ENCODE measurements at regions not wholly inside any gene's neighbourhood (a gene's known extent, or its start where the extent isn't known, plus 50 kb on each side); places are given as distances from the start of the nearest gene placed in this dataset.
"Not testable (repeated sequence)": the region's sequence is repeated elsewhere in the genome, so short reads cannot be mapped to it uniquely, and the experiment has no call there.

DNA sequence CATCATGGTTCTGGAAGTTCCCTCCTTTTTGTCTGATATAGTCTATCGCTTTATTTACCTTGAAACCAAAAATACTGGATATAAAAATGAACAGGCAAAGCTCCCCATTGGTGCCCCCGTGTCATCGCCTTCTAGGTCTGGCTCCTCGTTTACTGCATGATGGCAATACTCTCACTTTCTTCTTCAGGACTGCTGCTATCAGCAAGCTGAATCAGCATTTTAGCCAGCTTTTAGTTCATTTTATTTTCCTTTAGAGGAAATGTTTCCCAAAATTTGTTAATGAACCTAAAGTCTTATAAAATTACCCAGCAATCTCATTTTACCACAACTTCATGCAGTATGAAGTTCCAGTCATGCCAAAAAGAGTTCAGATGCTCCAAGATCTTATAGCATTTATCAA, 80.5 kb downstream of the ZIC3 start:
- no peak for DNase-seq

DNA sequence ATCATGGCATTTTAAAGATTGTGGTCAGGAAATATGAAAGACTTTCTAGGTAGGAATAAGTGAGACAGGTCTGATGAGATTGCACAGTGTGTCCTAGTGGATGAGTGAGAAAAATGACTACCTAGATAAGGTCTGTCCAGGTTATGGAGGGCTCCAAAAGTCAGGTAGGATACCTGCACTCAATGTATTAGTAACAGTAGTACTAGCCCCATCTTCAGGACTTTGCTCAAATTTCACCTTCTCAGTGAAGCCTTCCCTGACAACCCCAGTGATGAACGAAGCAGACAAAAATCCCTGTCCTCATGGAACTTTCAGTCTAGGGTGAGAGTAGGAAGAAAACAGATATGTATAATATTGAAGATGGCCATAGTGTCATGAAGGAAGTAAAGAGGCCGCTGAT, 85.7 kb downstream of the ZIC3 start:
- no peak for DNase-seq

DNA sequence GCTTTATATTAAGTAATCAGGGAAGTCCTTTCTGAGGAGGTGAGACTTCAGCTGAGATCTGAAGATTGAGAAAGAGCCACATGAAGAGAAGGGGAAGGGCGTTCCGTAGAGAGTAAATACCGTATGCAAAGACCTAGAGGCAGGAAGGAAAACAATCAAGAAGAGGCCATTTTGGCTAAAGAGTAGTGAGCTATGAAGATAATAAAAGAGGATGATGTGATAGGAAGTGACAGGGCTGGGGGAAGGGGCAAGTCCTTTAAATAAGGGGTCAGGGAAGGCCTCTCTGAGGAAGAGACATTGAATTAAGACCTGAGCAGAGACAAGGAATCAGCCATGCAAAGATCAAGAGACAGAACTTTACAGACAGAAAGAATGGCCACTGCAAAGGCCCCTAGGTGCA, 86.2 kb downstream of the ZIC3 start:
- DNase-seq = no peak

DNA sequence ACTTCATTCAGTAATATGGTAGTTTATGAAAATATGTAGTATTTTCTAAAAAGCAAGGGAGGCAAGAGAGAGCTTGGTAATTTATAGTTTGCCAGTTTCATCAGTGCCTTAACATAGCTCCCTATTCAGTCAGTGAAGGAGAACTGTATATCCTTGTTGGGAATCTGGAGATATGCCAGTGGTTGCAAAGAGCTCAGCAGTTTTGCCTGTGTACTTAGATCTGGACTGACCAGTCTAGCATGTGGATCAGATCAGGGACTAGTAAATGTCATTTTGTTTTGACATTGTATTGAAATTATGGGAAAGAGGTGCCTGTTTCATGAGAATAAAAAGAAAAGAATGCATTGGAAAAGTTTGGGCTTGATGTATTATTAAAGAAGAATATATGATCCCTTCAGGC, 88.6 kb downstream of the ZIC3 start:
- DNase-seq = no peak

DNA sequence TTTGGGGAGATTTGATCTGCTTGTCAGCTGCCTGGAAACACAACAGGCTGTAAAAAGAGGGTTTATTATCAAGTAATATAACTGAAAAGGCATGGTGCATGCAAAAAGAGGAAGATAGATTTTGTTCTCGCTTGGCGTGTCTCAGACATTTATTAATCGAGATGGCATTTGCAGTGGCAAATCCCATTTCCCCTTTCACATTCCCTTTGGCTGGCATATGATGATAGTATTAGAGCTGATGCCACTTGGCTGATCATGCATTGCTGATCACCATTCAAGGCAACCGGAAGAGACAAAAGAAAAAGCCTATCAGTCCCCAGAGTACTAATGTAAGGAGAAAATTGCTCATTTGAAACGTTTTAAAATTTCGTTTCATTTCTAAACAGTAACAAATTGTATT, 101.8 kb downstream of the ZIC3 start:
- no peak for DNase-seq

DNA sequence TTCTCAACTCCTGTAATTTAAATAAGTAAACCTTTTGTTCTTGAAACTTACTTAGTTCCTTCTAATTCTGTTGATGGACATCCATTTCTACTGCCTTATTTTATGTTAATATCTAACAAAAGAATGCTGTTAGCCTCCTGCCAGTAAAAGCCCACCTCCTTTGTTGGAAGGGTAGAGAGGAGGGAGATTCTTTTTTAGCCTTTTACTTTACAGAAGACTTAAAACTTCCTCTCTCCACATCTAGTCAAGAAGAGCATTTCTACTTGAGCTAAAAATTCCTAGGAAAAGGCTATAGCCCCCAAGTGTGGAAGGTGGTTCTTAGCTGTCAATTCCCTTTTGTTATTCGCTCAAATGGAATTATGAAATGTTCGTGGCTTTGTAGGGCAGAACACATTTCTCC, 118.7 kb downstream of the ZIC3 start:
- no peak for DNase-seq

DNA sequence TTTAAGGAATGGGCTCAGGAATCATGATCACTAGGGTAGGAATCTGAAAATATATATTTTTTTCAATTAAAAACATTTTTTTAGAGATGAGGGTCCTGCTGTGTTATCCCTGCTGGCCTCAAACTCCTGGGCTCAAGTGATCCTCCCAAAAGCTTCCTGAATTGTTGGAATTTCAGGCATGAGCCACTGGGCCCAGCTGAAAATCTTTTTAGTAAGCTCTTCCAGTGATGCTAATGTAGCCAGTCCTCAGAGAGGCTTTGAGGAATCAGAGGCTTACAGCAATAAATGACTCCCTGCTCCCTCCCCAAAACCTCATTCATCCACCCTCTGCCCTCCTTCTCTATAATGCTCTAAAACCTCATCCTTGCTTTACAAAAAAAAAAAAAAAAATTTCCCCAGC, 129.5 kb downstream of the ZIC3 start:
- no peak for DNase-seq

DNA sequence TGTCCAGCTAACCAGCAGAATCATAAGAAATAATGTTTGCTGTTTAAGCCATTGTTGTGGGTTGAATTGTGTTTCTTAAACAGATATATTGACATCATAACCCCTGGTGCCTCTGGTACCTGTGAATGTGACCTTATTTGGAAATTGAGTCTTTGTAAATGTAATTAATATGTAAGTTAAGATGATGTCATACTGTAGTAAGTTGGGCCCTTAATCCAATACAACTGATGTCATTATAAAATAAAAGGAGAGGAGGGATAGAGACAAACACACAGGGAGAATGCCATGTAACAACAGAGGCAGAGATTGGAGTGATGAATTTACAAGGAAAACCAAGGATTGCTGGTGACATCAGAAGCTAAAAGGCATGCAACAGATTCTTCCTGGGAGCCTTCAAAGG, 141.4 kb downstream of the ZIC3 start:
- DNase-seq = no peak

DNA sequence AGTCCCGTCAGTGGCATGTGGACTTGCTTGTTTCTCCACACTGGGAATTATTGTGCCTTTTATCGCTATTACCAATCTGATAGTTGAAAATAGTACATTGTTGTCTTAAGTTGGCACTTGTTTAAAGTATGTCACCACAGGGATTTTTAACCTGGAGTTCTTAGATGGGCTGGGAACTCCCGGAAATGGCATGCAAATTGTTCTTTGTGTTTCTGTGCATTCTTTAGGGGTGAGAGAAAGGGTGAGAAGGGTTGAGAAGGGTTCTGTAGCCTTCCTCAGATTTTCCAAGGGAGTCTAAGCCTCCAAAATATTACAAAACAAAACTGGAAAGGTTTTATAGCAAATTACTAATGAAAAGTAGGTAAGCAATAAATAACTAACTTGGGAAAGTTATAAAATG, 176.9 kb downstream of the ZIC3 start:
- DNase-seq = no peak

DNA sequence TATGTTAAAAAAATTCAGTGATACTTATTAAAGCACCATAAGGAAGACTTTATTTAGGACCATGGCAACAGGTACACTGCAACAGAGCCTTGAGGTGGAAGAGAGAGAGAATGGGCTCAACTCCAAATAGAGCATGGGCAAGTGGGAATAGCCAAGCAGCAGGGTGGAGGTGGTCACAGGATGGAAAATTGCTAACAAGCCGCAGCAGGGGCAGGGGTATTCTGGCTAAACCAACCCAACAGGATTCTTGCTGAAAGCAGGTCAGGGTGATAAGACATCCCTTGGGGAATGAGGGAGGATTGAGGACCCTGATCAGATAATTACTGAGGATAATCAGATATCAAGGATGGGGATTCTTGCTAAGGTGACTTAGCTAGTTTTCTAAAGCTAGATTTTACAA, 177.5 kb downstream of the ZIC3 start:
- no peak for DNase-seq

DNA sequence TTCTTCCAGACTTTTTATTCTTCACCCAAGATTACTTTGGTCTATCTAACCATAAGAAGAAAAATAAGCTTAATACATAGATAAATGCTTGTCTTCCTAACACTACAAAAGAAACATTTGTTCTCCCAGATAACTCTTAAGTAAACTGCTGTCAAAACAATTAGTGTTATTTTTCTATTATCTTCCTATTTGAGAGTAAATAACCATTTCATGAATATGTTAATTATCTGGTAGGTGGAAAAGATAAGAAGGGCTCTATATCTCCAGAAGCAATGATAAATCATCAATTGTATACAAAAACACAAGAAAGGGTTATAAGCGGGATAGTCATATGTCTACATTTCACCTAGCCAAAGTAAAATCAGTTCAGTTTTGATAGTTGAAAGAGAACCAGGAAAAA, 180.4 kb downstream of the ZIC3 start:
- no peak for DNase-seq

DNA sequence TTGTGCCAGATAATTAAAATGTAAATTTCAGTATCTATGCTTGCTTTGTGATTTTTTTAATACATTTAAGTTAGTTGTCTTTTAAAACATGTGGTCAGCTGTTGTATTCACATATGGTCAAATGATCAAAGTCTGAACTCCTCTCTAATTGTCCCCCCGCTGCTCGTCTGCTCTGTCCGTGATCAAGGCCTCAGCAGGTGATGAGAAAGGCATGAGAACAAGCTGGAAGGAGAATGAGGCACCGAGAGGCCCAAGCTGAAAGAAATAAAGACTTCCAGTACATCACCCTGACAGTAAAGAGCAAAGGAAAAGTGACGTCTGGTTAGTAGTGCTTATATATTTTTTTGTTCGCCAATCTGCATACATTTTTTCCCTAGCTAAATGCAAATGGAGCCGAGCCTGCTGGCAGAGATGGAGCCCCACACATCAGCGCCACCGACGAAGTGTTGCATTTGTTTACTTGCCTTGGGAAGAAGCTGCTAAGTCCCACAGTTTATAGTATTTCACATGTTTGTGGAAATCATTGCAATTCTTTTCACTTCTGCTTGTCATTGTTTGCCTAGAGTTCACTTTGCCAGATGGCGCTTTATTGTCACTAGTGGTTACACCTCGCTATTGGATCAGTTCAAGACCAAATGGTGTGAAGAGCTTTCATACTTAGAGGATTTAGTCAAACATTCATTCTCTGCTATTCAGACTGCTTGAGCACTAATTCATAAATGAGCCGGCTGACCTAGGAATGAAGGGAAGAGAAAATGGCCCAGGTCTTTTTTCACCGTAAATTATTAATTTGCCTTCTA, 181.5 kb downstream of the ZIC3 start:
- no peak for DNase-seq

DNA sequence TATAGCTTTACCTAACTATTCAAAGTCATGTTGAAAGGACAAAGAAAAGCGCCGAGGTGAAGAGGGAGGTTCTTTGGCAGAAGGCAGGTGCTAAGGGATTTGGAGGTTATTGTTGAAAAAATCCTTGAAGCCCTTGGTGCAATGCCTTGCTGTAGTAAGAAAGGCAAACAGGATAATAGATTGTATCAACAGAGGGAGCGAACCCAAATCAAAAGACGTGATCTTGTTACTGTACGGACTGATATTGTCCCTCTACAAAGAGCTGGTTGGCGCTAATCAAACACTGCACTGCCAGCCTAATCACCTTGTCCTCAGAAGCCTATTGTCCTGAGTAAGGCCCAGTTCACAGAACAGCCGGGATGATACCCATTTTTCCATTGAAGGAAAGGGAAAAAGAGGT, 182.9 kb downstream of the ZIC3 start:
- DNase-seq = no peak

DNA sequence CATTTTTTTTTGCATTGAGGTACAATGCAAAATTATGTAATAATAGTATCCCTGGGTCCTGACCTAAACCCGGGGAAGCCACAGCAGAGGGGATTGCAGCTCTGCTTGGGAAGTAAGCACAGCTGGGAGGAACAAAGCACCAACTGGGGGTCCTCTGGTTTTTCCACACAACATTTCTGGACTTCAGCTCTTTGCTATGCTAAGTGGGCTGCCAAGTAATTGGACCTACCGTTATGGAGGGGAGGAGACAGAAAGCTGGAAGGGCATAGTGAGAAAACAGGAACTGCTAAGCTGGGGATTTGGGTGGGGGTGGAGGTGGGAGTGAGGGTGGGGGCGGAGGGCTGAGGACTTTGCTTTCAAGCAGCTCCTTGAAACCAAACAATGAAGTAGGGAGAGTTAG, 183.3 kb downstream of the ZIC3 start:
- DNase-seq = no peak

DNA sequence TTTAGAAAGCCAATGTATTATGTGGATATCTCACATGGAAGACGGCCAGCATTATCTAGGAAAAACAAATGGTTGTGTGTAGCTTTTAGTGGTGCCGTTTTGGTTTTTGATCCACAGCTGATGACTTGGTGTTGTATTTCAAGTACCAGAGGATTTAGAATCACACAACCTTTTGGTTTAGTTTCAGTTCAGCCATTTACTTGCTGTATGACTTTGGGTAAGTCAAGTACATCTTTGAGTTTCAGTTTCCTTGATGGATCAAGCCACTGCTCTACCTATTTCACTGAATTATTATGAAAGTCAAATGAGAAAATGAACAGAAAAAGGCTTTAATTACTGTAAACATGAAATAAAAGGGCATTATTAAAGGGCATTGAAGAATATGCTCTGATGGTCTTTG, 205.6 kb downstream of the ZIC3 start:
- no peak for DNase-seq

DNA sequence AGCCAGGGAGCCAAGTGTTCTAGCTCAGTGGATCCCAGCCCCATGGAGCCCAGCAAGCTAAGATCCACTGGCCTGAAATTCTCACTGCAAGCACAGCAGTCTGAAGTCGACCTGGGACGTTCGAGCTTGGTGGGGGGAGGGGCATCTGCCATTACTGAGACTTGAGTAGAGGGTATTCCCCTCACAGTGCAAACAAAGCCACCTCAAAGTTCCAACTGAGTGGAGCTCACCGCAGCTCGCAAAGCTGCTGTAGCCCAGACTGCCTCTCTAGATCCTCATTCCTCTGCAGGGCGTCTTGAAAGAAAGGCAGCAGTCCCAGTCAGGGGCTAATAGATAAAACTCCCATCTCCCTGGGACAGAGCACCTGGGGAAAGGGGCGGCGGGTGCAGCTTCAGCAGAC, 226.3 kb downstream of the ZIC3 start:
- DNase-seq = no peak

DNA sequence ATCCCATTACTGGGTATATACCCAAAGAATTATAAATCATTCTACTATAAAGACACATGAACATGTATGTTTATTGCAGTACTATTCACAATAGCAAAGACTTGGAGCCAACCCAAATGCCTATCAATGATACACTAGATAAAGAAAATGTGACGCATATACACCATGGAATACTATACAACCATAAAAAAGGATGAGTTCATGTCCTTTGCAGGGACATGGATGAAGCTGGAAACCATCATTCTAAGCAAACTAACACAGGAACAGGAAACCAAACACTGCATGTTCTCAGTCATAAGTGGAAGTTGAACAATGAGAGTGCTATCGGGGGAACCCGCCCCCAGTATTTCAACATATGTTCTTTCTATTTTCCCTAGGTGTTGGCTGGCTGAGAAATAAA, 232.0 kb downstream of the ZIC3 start:
- DNase-seq = not testable (repeated sequence)

DNA sequence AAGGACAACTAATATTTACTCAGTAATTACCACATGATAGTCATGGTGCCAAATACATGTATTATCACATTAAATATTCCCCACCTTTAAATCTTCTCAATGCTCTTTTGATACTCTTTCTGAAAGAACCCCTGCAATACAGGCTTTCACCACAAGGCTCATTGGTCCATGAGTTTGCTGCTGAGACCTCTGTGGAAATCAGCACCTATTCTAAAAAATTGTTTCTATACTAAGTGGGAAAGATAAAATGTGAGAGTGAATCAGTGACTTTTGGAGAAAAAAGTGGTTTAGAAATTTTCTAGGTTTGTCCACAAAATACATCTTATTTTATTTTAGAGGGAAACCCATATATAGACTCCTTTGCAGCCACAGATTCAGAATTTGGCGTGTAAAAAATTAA, 257.3 kb downstream of the ZIC3 start:
- DNase-seq = no peak

DNA sequence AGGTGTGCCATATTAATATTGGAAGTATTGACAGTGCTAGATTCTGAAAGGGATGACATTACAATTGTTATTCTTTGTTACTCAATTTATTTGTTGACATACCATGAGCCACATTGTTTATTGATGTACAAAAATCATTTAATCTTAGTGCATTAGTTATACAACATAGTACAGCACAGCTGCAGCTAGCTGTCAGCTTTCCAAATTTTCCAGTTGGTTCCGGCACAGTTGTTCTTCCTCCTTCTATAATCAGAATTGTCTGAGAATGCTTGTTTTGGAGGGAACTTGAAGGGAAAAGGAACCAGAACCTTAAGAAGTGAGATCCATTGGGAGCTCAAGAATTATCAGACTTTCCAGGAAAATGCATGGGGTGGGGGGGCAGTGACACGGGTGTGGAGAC, 281.4 kb downstream of the ZIC3 start:
- DNase-seq = no peak

DNA sequence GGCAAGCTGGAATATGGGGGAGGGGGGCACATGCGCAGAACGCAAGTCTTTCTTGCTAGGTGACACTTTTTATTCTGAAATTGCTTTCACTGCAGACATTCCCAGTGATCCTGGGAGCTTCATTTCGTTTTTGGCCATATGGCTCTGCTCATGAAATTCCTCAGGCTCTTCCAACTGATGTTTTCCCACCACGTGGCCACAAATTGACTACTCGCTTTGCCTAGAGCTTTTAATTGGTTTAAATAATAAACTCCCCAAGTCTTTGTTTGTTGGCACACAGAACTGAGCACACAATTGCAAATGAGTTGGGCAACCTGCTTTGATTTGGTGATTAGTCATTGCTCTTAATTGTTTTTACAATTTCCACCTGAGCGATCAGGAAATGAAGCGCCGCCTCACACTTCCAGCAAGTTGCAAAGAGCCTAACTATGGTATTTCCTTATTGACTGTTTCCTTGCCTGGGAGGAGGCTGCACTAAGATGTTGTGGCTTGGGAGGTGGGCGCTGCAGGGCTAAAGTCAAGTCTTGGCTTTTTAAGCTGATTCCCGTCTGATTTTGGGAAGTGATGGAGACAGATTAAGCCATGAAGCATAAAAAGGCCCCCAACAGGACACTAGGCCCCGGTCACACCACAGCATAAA, 282.5 kb downstream of the ZIC3 start:
- no peak for DNase-seq

DNA sequence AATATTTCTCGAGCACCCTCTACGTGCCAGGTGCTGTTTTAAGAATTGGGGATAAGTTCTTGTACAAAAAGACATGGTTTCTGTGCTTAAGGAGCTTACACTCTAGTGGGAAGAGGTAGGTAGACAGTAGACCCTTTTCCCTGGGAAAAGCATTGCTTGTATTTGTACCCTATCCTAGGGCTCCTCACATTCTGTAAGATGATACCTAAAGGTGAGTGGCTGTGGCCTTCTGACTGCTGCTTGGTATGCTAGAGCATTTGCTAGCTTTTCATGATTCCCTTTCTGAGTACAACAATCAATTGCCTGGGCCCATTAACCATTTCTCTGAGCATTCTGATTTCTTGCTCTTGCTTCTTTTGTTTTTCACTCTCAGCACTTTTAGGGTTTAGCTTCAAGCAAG, 286.6 kb downstream of the ZIC3 start:
- DNase-seq = no peak

DNA sequence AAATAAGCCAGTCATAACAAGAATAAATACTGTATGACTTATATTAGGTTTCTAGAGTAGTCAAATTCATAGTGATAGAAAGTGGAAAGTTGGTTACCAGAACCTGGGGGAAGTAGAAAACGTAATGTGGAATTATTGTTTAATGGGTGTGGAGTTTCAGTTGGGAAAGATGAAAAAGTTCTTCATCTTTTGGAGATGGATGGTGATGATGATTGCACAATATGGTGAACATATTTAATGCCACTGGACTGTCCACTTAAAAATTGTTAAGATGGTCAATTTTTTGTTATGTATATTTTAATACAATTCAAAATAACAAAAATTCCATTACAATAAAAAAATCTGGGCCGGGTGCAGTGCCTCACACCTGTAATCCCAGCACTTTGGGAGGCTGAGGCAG, 289.6 kb downstream of the ZIC3 start:
- DNase-seq = no peak

DNA sequence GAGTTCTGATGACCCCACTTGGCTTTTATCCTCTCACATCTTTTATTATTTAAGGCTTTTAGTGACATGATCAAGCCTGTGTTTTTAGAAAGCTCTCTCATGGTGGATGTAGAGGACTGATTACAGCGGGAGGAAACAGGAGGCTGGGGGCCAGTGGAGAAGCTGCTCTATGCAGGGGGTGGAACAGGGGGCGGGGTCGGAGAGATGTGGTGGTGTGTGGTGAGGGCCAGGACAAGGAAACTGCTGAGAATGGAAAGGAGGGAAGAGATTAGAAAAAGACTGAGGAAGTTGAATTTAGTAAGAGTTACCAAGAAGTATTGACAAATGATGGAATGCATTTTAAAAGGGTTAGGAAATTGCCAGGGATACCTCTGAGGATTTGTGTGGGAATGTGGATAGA, 292.2 kb downstream of the ZIC3 start:
- DNase-seq = no peak

DNA sequence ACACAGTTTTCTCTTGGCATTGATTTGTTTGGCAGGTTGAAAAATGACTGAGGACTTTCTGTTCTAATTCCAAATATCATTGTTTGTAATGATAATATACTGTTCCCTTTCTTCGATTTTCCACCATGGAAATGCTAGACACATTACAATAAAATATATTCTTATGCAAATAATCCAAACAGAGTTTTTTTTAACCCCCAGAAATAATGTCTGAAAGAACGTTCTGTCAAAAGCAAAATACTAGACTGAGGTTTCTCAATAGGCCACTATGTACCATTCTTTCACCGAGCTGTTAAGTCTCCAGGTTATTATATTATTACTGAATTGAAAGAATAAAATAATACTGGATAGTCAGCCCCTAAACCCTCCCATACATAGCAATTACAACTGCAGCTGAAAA, 312.5 kb downstream of the ZIC3 start:
- DNase-seq = no peak

DNA sequence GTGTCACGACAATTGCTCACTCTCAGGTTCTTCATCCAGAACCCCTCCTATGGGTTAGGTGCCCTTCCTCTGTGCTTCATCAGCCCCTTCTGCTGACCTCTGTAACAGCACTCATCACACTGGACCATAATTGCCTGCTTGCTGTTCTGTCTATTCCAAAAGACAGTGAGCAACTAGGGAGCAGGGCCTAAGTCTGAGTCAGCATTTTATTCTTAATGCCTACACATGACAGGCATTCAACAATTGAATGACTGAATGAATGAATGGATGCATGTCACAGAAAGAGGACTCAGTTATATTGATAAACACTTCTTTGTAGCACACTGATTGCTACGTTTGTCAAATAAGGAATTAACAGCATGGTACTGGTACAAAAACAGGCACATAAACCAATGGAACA, 317.0 kb downstream of the ZIC3 start:
- no peak for DNase-seq
